Fibroblast of mammary gland (primary cell): ENCODE measurements at regions not wholly inside any gene's neighbourhood (a gene's known extent, or its start where the extent isn't known, plus 50 kb on each side); places are given as distances from the start of the nearest gene placed in this dataset.
"Not testable (repeated sequence)": the region's sequence is repeated elsewhere in the genome, so short reads cannot be mapped to it uniquely, and the experiment has no call there.

Experiments
- DNase-seq: peaks from one replicate; pipeline ENCODE4 v3.0.0-alpha.2; 2010; ENCODE audit warnings: low read depth
- H3K4me3 ChIP-seq: 2 replicates; pipeline ENCODE4 v1.5.1; 2011; ENCODE audit warnings: low read depth, mild to moderate bottlenecking, low read length, moderate library complexity; ENCODE audit not compliant: control insufficient read depth
- TF ChIP-seq, protein P1 (sequence below): conservative IDR thresholded peaks from 2 replicates; pipeline ENCODE4 v1.5.1; 2011; ENCODE audit warnings: low read depth, low read length, inconsistent platforms; ENCODE audit not compliant: control insufficient read depth, insufficient read depth

DNA sequence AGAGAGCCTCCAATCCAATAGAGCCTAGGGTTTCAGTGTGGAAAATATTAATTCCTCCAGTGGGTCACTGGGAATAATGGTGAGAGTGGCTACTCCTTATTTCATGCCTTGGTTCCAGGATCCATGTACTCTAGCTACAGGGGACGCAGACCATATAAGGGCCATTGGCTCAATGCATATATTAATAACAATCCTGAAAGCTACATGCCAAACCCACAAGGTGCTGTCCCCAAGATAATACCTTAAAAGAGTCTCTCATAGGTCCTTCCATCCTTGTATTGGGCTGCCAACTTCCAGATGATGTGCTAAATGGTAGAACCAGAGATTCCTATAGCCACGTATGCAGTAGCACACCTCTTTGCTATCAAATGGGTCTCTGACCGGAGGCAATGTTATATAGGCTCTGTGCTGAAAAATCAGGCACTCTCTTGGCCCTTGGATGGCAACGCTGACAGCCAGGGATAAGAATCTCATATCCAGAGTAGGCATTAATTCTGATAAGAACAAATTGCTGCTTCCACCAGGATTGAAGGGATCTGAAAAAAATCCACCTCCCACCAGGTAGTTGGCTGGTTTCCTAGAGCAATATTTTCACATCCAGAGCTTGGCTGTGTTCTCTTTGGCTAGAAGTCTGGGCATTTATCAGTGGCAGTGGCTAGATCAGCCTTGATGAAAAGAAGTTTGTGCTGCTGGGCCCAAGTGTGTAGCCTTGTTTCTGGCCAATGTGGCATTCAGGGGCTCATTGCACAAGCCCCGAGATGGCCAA, 218.1 kb upstream of the MGAT5 start:
- no peak for DNase-seq
- TF ChIP-seq, protein P1, sequence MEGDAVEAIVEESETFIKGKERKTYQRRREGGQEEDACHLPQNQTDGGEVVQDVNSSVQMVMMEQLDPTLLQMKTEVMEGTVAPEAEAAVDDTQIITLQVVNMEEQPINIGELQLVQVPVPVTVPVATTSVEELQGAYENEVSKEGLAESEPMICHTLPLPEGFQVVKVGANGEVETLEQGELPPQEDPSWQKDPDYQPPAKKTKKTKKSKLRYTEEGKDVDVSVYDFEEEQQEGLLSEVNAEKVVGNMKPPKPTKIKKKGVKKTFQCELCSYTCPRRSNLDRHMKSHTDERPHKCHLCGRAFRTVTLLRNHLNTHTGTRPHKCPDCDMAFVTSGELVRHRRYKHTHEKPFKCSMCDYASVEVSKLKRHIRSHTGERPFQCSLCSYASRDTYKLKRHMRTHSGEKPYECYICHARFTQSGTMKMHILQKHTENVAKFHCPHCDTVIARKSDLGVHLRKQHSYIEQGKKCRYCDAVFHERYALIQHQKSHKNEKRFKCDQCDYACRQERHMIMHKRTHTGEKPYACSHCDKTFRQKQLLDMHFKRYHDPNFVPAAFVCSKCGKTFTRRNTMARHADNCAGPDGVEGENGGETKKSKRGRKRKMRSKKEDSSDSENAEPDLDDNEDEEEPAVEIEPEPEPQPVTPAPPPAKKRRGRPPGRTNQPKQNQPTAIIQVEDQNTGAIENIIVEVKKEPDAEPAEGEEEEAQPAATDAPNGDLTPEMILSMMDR: no peak
- H3K4me3 ChIP-seq: no peak overlapping the region

DNA sequence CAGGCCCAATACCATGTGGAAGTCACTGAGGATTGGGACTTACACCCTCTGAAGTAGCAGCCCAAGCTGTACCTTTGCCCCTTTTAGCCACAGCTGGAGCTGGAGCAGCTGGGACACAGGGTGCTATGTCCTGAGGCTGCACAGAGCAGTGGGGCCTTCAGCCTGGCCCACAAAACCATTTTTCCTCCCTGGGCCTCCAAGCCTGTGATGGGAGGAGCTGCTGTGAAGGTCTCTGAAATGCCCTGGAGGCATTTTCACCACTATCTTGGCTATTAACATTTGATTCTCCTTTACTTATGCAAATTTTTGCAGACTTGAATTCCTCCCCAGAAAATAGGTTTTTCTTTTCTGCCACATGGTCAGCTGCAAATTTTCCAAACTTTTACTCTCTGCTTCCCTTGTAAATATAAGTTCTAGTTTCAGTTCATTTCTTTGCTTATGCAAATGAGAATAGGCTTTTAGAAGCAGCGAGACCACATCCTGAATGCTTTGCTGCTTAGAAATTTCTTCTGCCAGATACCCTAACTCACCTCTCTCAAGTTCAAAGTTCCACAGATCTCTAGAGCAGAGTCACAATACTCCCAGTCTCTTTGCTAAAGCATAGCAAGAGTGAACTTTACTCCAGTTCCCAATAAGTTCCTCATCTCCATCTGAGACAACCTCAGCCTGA, 213.8 kb upstream of the MGAT5 start:
- H3K4me3 ChIP-seq: no peak overlapping the region
- TF ChIP-seq, protein P1: no peak
- no peak for DNase-seq

DNA sequence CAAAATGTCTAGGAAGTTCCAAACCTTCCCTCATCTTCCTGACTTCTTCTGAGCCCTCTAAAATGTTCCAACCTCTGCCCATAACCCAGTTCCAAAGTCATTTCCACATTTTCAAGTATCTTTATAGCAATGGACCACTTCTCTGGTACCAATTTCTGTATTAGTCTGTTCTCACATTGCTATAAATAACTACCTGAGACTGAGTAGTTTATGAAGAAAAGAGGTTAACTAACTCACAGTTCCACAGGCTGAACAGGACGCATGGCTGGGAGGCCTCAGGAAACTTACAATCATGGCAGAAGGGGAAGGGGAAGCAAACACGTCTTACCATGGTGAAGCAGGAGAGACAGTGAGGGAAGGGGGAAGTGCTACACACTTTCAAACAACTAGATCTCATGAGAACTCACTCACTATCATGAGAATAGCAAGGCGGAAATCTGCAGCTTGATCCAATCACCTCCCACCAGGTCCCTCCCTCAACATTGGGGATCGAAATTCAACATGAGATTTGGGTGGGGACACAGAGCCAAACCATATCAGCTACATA, 213.2 kb upstream of the MGAT5 start:
- not testable (repeated sequence) for H3K4me3 ChIP-seq, DNase-seq

DNA sequence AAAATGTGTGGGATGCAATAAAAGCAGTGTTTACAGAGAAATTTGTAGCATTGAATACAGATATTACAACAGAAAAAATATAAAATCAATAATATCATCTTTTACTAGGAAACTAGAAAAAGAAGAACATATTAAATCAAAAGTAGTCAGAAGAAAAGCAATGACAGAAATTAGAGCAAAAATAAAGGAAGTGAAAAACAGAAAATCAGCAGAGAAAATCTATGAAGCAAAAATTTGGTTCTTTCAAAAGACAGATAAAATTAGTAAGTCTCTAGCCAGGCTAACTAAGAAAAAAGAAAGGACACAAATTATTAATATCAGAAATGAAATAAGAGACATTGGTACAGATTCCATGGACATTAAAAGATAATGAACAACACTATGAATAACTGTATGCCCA, 212.0 kb upstream of the MGAT5 start:
- TF ChIP-seq, protein P1: no peak
- H3K4me3 ChIP-seq: no peak overlapping the region

DNA sequence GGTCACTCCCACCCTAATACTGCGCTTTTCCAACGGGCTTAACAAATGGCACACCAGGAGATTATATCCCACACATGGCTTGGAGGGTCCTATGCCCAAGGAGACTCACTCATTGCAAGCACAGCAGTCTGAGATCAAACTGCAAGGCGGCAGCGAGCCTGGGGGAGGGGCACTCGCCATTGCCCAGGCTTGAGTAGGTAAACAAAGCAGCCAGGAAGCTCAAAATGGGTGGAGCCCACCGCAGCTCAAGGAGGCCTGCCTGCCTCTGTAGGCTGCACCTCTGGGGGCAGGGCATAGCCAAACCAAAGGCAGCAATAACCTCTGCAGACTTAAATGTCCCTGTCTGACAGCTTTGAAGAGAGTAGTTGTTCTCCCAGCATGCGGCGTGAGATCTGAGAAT, 210.8 kb upstream of the MGAT5 start:
- H3K4me3 ChIP-seq, DNase-seq: not testable (repeated sequence)

More for the DNA sequence above, 212.0 kb upstream of the MGAT5 start:
- no peak for DNase-seq

DNA sequence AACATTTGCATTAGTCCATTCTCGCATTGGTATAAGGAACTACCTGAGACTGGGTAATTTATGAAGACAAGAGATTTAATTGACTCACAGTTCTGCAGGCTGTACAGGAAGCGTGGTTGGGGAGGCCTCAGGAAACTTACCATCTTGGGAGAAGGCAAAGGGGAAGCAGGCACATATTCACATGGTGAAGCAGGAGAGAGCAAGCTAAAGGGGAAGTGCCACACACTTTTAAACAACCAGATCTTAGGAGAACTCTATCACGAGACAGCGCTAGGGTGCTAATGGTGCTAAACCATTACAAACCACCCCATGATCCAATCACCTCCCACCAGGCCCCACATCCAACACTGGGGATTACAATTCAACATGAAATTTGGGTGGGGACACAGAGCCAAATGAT, 201.7 kb upstream of the MGAT5 start:
- no peak overlapping the region for H3K4me3 ChIP-seq
- TF ChIP-seq, protein P1: no peak
- DNase-seq: no peak

DNA sequence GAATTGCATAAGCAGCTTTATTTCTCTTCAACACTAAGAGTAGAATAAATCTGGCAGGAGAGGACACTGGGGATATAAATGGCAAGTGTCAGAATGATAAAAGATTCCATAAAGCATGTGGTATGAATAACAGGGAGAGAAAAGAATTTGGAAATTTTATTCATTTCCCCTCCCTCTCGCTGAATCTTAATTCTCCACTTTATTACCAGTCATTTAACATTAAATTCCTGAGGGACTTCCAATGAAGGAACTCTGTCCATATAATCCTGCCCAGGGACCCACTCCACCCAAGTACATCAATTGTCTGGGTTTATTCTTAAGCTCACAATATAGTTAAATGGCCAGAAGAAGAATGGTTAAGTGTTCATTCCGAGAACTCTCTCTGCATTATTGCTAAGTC, 197.7 kb upstream of the MGAT5 start:
- no peak overlapping the region for H3K4me3 ChIP-seq
- TF ChIP-seq, protein P1: no peak
- no peak for DNase-seq

DNA sequence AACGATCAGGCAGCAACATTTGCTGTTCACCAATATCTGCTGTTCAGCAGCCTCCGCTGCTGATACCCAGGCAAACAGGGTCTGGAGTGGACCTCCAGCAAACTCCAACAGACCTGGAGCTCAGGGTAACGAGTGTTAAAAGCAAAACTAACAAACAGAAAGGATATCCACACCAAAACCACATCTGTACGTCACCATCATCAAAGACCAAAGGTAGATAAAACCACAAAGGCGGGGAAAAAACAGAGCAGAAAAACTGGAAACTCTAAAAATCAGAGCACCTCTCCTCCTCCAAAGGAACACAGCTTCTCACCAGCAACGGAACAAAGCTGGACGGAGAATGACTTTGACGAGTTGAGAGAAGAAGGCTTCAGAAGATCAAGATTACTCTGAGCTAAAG, 192.8 kb upstream of the MGAT5 start:
- not testable (repeated sequence) for DNase-seq, H3K4me3 ChIP-seq

DNA sequence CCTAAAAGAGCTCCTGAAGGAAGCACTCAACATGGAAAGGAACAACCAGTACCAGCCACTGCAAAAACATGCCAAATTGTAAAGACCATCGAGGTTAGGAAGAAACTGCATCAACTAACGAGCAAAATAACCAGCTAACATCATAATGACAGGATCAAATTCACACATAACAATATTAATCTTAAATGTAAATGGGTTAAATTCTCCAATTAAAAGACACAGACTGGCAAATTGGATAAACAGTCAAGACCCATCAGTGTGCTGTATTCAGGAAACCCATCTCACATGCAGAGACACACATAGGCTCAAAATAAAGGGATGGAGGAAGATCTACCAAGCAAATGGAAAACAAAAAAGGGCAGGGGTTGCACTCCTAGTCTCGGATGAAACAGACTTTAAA, 191.6 kb upstream of the MGAT5 start:
- DNase-seq: not testable (repeated sequence)

DNA sequence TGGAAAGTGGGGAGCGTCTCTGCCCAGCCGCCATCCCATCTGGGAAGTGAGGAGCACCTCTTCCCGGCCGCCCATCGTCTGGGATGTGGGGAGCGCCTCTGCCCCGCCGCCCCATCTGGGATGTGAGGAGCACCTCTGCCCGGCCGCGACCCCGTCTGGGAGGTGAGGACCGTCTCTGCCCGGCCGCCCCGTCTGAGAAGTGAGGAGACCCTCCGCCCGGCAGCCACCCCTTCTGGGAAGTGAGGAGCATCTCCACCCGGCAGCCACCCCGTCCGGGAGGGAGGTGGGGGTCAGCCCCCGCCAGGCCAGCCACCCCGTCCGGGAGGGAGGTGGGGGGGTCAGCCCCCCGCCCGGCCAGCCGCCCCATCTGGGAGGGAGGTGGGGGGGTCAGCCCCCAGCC, 190.0 kb upstream of the MGAT5 start:
- H3K4me3 ChIP-seq, DNase-seq: not testable (repeated sequence)

More for the DNA sequence above, 191.6 kb upstream of the MGAT5 start:
- not testable (repeated sequence) for H3K4me3 ChIP-seq
